Neural progenitor cell (in vitro differentiated cells): ENCODE measurements at regions not wholly inside any gene's neighbourhood (a gene's known extent, or its start where the extent isn't known, plus 50 kb on each side); places are given as distances from the start of the nearest gene placed in this dataset.

Experiments used
- CTCF ChIP-seq: fragments of 200-600 bp; sonication (generic); IDR thresholded peaks from 2 replicates; pipeline ENCODE4 v1.5.1; 2017; ENCODE audit warnings: antibody characterized with exemption, mild to moderate bottlenecking
- EZH2 ChIP-seq: fragments of 200-600 bp; sonication (generic); IDR thresholded peaks from 2 replicates; pipeline ENCODE4 v1.6.1; 2017; ENCODE audit warnings: antibody characterized with exemption, mild to moderate bottlenecking, moderate library complexity
- EZH2phosphoT487 ChIP-seq: fragments of 200-600 bp; sonication (generic); IDR thresholded peaks from 2 replicates; pipeline ENCODE4 v1.6.1; 2017; ENCODE audit warnings: antibody characterized with exemption

GRCh38 chr1:224565186-224565585, 50.9 kb upstream of the CNIH3 start:
- TF ChIP-seq CTCF (no peak), EZH2 (no peak), EZH2phosphoT487 (no peak)
